PC-9 (cell line): ENCODE measurements at regions not wholly inside any gene's neighbourhood (a gene's known extent, or its start where the extent isn't known, plus 50 kb on each side); places are given as distances from the start of the nearest gene placed in this dataset.
A peak's percentile ranks its signal among the peaks of the same experiment; 100 is the strongest.

ENCODE experiments used
- BruUV-seq: library from RNA; stranded (reverse); fragments of 400-500 nt; replicated peaks from 2 replicates; lab custom pipeline; 2021; lab: Mats Ljungman, UMichigan
- CTCF ChIA-PET: fragments of 300-600 bp; sonication (Branson Sonifier 250); formaldehyde crosslinking; loops from one replicate; lab custom pipeline; 2022; ENCODE audit warnings: antibody characterized with exemption; lab: Charles Lee
- POLR2A ChIA-PET: fragments of 300-600 bp; sonication (Branson Sonifier 250); formaldehyde crosslinking; loops from one replicate; lab custom pipeline; 2022; ENCODE audit warnings: antibody characterized with exemption; ENCODE audit not compliant: unreplicated experiment; lab: Charles Lee
- DNase-seq, 2 experiments: peaks; one replicate each; pipeline versions ENCODE4 v3.0.0 to v3.0.0-alpha.2; 2015 to 2022; ENCODE audit warnings: mixed read lengths in 1 of 2
- H2AFZ ChIP-seq: fragments of 200-600 bp; sonication (generic); 2 replicates; pipeline ENCODE4 v1.8.1; 2017; ENCODE audit warnings: antibody characterized with exemption
- H3F3A ChIP-seq: fragments of 200-600 bp; sonication (generic); 2 replicates; pipeline ENCODE4 v1.8.1; 2017; ENCODE audit warnings: antibody characterized with exemption, mild to moderate bottlenecking, low read depth; ENCODE audit not compliant: insufficient read depth
- H3K27ac ChIP-seq: fragments of 200-600 bp; sonication (generic); 2 replicates; pipeline ENCODE4 v1.6.1; 2016; ENCODE audit warnings: mixed run types
- H3K27me3 ChIP-seq: fragments of 200-600 bp; sonication (generic); 2 replicates; pipeline ENCODE4 v1.6.1; 2016; ENCODE audit warnings: low read depth, mixed run types; ENCODE audit not compliant: insufficient read depth
- H3K36me3 ChIP-seq: fragments of 200-600 bp; sonication (generic); 2 replicates; pipeline ENCODE4 v1.6.1; 2016; ENCODE audit warnings: low read depth, mixed run types
- H3K4me1 ChIP-seq: fragments of 200-600 bp; sonication (generic); replicated peaks from 2 replicates; pipeline ENCODE4 v1.6.1; 2016; ENCODE audit warnings: mixed run types; ENCODE audit not compliant: insufficient read depth
- H3K4me2 ChIP-seq: fragments of 200-600 bp; sonication (generic); 2 replicates; pipeline ENCODE4 v1.6.1; 2017; ENCODE audit warnings: mixed run types
- H3K4me3 ChIP-seq: fragments of 200-600 bp; sonication (generic); 2 replicates; pipeline ENCODE4 v1.6.1; 2016; ENCODE audit warnings: mixed run types
- H3K79me2 ChIP-seq: fragments of 200-600 bp; sonication (generic); 2 replicates; pipeline ENCODE4 v1.6.1; 2017; ENCODE audit warnings: low read depth, mixed run types
- H3K9me2 ChIP-seq: fragments of 200-600 bp; sonication (generic); 2 replicates; pipeline ENCODE4 v1.8.1; 2017; ENCODE audit warnings: mild to moderate bottlenecking; ENCODE audit not compliant: insufficient read depth
- H3K9me3 ChIP-seq: fragments of 200-600 bp; sonication (generic); 2 replicates; pipeline ENCODE4 v1.8.1; 2016; ENCODE audit warnings: low read depth; ENCODE audit not compliant: insufficient read depth
- H4K20me1 ChIP-seq: fragments of 200-600 bp; sonication (generic); 2 replicates; pipeline ENCODE4 v1.8.1; 2017; ENCODE audit not compliant: insufficient read depth
- EZH2 ChIP-seq: fragments of 200-600 bp; sonication (generic); IDR thresholded peaks from 2 replicates; pipeline ENCODE4 v1.8.0; 2017; ENCODE audit warnings: antibody characterized with exemption, low read depth
- intact Hi-C: fragments of 100-400 bp; cut with micrococcal nuclease; formaldehyde crosslinking; loops from one replicate; pipeline ENCODE4 v1.10.0; 2022; ENCODE audit not compliant: unreplicated experiment
- TF ChIP-seq, protein P1 (sequence below): fragments of 200-600 bp; sonication (generic); conservative IDR thresholded peaks from 2 replicates; pipeline ENCODE4 v1.6.1; 2017; ENCODE audit warnings: mixed run types, antibody characterized with exemption, mild to moderate bottlenecking, moderate library complexity

GRCh38 chr18:54769526-54770464 lies 58.5 kb upstream of the RAB27B start:
- POLR2A ChIA-PET: no interaction called here
- no peaks in the 10 kb centered on the region for H3K27me3 ChIP-seq
- no peaks in the 10 kb centered on the region for H3K36me3 ChIP-seq
- H3K79me2 ChIP-seq: no peaks in the 10 kb centered on the region
- H3K4me3 ChIP-seq: no peak overlapping the region
- intact Hi-C loops: no loop called here
- peaks cover 6% of the 10 kb centered on the region; the same call in 1 of the 2 replicates for H3K9me3 ChIP-seq
- H3F3A ChIP-seq: peaks cover 45% of the 10 kb centered on the region
- no TSS peak for BruUV-seq
- H3K4me1 ChIP-seq: peaks cover 65% of the 10 kb centered on the region
- H3K27ac ChIP-seq: peak overlapping the region; percentile 42
- TF ChIP-seq EZH2: no peak
- TF ChIP-seq, protein P1, sequence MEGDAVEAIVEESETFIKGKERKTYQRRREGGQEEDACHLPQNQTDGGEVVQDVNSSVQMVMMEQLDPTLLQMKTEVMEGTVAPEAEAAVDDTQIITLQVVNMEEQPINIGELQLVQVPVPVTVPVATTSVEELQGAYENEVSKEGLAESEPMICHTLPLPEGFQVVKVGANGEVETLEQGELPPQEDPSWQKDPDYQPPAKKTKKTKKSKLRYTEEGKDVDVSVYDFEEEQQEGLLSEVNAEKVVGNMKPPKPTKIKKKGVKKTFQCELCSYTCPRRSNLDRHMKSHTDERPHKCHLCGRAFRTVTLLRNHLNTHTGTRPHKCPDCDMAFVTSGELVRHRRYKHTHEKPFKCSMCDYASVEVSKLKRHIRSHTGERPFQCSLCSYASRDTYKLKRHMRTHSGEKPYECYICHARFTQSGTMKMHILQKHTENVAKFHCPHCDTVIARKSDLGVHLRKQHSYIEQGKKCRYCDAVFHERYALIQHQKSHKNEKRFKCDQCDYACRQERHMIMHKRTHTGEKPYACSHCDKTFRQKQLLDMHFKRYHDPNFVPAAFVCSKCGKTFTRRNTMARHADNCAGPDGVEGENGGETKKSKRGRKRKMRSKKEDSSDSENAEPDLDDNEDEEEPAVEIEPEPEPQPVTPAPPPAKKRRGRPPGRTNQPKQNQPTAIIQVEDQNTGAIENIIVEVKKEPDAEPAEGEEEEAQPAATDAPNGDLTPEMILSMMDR: no peak
- no peak overlapping the region for H3K4me2 ChIP-seq
- no peaks in the 10 kb centered on the region for H4K20me1 ChIP-seq
- peak in 1 of 2 experiments; percentile 81 for DNase-seq
- no peaks in the 10 kb centered on the region for H3K9me2 ChIP-seq
- CTCF ChIA-PET: no interaction called here
- H2AFZ ChIP-seq: no peak overlapping the region

GRCh38 chr18:54772056-54772455 lies 56.2 kb upstream of the RAB27B start:
- Histone ChIP-seq H3F3A (peaks cover 42% of the 10 kb centered on the region), H3K9me3 (peaks cover 6% of the 10 kb centered on the region; the same call in 1 of the 2 replicates), H3K36me3 (no peaks in the 10 kb centered on the region), H2AFZ (no peak overlapping the region), H3K4me2 (no peak overlapping the region), H3K9me2 (no peaks in the 10 kb centered on the region), H3K4me1 (peaks cover 64% of the 10 kb centered on the region), H3K79me2 (no peaks in the 10 kb centered on the region), H3K27ac (no peak overlapping the region), H3K4me3 (no peak overlapping the region), H3K27me3 (no peaks in the 10 kb centered on the region), H4K20me1 (no peaks in the 10 kb centered on the region)
- DNase-seq: no peak
- BruUV-seq: no TSS peak
- ChIA-PET POLR2A (no interaction called here), CTCF (no interaction called here)
- intact Hi-C loops: no loop called here
- TF ChIP-seq, protein P1: no peak
- TF ChIP-seq EZH2: no peak

- Histone ChIP-seq H2AFZ (no peak overlapping the region), H3K36me3 (no peaks in the 10 kb centered on the region), H3K27me3 (no peaks in the 10 kb centered on the region), H3K9me2 (no peaks in the 10 kb centered on the region), H3F3A (peaks cover 35% of the 10 kb centered on the region), H3K4me3 (no peak overlapping the region), H3K4me2 (peak overlapping the region; percentile 72), H4K20me1 (no peaks in the 10 kb centered on the region), H3K4me1 (peaks cover 52% of the 10 kb centered on the region), H3K79me2 (no peaks in the 10 kb centered on the region), H3K27ac (peak overlapping the region; percentile 96), H3K9me3 (no peaks in the 10 kb centered on the region; the same call in 1 of the 2 replicates)
- CTCF ChIA-PET: interaction anchor here (0.6 kb wide), 1 partner anchor 101 kb away, joined by 4 read pairs; no protein-coding TSS in a partner anchor
- POLR2A ChIA-PET: interaction anchor here (0.6 to 0.7 kb wide), 2 partner anchors 221 to 258 kb away, joined by 3 to 4 read pairs; no protein-coding TSS in a partner anchor
- no TSS peak for BruUV-seq
- intact Hi-C loops: loop anchor here (2.0 kb wide), 1 partner anchor 208 kb away; no protein-coding TSS in a partner anchor
- TF ChIP-seq, protein P1: no peak
- no peak for TF ChIP-seq EZH2
- no peak for DNase-seq
These were observed 53.9 kb upstream of the RAB27B start for GRCh38 chr18:54774423-54774822.
